Kidney glomerular epithelial cell (primary cell): ENCODE measurements at regions not wholly inside any gene's neighbourhood (a gene's known extent, or its start where the extent isn't known, plus 50 kb on each side); places are given as distances from the start of the nearest gene placed in this dataset.
"Not testable (repeated sequence)": the region's sequence is repeated elsewhere in the genome, so short reads cannot be mapped to it uniquely, and the experiment has no call there.

ENCODE experiments used
- DNase-seq: peaks from one replicate; lab custom pipeline; 2025; lab: John Stamatoyannopoulos, UW

DNA sequence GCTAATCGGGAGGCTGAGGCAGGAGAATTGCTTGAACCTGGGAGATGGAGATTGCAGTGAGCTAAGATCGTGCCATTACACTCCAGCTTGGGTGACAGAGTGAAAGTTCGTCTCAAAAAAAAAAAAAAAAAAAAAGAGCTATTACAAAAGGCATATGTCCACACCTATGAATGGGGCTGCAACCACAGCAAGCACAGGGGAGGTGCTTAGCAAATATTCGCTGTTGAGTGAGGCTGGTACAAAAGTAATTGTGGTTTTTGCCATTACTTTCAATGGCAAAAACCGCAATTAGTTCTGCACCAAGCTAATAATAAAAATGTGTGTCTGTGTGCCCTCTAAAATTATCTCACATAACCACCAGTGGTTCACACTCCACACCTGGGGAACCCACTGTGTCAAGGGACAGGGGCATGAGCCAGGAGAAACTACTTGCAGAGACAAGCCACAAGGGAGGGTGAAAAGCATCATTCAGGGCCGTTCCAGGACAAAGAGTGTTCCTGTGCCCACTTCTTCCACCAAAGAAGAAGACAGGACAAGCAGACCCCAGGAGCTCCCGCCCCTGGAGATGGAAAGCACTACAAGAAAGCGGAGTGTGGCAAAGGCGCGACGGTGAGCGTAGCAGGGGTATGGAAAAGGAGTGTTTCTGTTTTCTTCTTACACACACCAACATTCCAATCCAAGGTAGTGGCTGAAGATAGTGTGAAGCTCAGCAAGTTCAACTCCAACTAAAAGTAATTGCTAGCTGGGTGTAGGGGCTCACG, 84.4 kb upstream of the CNEP1R1 start:
- DNase-seq = no peak

- DNase-seq = no peak
These were observed 80.8 kb upstream of the CNEP1R1 start for GRCh38 chr16:49944221-49944620.

- DNase-seq = no peak
These were observed 76.9 kb upstream of the CNEP1R1 start for GRCh38 chr16:49947907-49948678.

DNA sequence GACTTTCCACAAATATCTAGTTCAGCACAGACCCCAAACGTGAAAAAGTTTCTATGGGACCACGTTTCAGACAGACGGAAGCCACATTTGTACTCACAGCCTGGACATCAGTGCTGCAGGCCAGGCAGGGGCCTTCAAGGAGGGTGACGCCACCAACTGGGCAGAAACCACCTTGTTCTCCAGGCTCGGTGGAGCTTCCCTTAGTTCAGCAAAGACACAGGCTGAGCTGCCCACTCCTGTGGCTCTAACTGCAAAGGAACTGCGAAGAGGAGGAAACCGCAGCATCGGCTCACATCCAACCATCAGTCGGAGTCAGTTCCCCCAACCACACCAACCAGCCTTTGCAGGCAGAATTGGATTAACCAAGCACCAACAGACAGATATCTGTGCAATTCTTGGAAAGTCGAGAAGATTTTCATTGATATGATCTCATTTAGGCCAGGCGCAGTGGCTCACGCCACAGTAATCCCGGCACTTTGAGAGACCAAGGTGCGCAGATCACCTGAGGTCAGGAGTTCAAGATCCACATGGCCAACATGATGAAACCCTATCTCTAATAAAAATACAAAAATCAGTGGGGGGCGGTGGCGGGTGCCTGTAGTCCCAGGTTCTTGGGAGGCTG, 73.3 kb upstream of the CNEP1R1 start:
- no peak for DNase-seq

GRCh38 chr16:49952386-49952785, 72.6 kb upstream of the CNEP1R1 start:
- peak; percentile 14 for DNase-seq

DNA sequence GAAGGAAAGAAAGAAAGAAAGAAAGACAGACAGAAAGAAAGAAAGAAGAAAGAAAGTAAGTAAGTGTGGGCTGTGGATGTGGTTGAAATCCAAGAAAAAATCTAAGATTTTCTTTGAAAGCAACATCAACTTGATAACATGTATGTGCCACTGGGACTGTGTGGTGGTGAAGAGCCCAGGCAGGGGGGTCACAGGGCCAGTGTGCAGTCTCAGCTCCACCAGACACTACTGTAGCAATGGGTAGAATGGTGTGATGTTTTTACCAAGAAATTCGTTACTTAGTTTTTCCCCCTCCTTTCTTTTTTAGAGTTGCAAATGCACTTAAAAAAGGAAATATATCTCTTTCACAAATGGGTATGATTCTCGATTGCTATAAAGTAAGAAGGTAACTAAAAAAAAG, 71.9 kb upstream of the CNEP1R1 start:
- DNase-seq = no peak

DNA sequence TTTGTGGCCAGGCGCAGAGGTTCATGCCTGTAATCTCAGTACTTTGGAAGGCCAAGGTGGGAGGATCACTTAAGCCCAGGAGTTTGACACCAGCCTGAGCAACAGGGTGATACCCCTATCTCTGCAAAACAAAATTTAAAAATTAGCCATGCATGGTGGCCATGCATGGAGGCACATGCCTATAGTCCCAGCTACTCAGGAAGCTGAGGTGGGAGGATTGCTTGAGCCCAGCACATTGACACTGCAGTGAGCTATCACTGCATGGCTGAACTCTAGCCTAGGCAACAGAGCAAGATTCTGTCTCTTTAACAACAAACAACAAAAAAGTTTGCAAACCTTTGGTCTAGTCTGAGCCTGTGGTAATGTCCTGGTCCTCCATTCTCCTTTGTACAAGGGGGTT, 69.2 kb upstream of the CNEP1R1 start:
- no peak for DNase-seq

GRCh38 chr16:49956915-49957314, 68.1 kb upstream of the CNEP1R1 start:
- DNase-seq = no peak

DNA sequence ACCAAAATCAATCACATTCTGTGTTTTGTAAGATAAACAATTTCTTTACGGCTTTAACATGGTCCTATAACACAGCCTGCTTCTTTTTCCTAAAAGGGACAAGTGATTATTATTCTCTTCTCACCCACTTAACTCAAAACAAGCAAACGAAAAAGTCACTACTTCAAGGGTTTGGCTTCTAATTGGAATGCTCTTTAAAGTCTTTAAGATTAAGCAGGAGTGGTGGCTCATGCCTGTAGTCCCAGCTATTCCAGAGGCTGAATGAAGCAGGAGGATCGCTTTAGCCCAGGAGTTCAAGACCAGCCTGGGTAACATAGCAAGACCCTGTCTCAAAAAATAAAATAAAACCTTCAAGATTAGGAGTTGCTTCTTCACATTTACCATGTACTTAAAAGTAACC, 66.6 kb upstream of the CNEP1R1 start:
- no peak for DNase-seq

DNA sequence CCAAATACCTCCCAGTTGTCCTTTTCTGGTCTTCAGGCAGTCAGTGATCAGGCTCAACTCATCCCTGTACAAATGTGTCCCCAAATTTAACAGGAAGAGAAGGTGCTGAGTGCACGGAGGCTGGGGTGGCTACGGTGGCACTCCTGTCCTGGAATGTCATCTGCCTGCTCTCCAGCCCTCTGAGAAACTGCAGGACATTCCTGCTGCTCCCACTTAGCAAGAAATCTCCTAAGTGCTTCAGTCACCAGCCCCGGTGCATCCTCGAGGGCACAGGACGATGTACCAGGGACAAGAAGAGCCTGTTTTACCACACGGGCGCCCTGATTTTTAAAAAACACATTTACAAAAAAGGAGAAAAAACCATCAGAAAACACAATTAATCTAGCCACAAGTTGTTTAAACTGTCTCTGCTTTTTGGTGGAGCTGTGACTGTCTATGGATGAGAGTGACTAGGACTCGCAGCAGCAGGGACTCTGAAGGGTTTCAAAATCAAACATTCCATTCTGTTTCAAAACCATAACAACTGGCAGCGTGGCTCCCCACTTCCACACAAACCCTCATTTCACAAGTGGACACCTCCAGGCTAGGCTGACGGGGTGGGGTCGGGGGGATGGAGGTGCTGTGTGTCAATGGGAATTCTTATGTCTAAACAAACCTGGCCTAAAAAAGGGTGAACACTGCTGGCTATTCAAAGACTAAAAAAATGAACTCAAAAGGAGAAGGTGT, 65.3 kb upstream of the CNEP1R1 start:
- DNase-seq = no peak

GRCh38 chr16:49961089-49961488, 63.9 kb upstream of the CNEP1R1 start:
- no peak for DNase-seq

GRCh38 chr16:49962566-49962965, 62.5 kb upstream of the CNEP1R1 start:
- not testable (repeated sequence) for DNase-seq

DNA sequence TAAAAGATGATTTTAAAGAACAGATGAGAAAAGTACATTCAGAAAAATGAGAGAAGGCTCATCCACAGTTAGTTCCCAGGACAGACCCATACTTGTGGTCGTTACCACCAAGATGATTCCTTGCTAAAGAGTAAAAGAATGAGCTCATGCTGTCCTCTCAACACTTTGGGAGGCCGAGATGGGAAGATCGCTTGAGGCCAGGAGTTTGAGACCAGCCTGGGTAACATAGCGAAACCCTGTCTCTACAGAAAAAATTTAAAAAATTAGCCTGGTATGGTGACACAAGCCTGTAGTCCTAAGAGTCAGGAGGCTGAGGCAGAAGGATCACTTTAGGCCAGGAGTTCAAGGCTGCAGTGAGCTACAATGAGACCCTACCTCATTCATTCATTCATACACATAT, 60.7 kb upstream of the CNEP1R1 start:
- DNase-seq = no peak

GRCh38 chr16:49964973-49965372, 60.1 kb upstream of the CNEP1R1 start:
- no peak for DNase-seq

GRCh38 chr16:49967012-49967559, 57.9 kb upstream of the CNEP1R1 start:
- no peak for DNase-seq

DNA sequence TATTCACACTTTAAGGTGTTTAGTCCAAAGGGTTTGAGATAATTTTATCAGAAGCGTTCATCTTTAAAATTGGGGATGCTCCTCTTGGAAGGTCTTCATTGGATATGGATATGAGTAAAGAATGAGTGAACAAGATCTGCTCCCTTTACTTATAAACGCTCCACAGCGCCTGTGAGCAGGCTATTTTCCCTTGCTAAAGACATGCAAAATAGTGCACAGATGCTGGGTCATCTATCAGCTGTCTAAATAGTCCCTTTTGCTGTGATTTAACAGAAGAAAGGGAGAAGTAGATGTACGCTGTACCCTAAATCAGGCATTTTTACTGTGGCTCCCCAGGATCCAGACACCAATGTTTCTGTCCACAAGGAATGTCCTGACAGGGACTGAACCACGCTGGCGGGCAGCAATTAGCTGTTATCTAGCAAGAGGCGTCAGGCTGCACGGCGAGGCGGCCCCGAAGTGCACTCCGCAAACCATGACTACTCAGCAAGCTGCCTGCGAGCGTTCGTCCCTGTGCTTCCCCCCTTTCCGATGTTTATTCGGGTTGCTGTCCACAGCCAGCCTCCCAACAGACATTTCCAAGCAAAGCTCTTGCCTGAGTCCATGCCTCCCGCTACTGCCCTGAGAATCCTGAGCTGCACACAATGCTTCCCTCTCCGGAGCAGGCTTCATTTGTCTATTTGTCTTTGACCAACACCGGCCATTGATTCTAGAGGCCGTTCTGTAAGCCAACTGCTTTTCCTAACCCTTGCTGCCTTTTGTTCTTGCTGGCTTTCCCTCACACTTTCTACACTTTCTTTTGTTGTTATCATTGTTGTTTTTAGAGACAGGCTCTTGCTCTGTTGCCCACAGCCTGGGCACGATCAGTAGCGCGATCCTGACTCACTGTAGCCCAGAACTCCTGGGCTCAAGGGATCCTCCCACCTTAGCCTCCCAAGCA, 55.7 kb upstream of the CNEP1R1 start:
- DNase-seq = no peak

DNA sequence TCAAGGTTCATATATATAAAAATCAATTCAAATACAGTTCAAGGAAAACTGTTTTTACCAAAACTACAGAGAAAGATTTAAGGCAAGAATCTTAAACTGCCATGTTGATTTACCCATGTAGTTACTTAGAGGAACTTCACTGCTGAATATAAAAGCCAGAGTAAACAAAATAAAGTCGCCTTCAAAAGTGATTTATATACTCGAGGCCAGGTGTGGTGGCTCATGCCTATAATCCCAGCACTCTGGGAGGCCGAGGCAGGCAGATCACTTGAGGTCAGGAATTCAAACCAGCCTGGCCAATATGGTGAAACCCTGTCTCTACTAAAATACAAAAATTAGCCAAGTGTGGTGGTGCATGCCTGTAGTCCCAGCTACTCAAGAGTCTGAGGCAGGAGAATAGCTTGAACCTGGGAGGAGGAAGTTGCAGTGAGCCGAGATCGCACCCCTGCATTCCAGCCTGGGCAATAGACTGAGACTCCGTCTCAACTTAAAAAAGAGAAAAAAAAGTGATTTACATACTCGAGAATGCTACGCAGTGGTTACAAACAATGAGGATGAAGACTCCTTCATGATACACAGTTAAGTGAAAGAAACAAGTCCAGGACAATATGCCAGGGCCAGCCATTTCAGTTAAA, 54.1 kb upstream of the CNEP1R1 start:
- DNase-seq = no peak

- no peak for DNase-seq
These were observed 52.7 kb upstream of the CNEP1R1 start for GRCh38 chr16:49972280-49972679.

DNA sequence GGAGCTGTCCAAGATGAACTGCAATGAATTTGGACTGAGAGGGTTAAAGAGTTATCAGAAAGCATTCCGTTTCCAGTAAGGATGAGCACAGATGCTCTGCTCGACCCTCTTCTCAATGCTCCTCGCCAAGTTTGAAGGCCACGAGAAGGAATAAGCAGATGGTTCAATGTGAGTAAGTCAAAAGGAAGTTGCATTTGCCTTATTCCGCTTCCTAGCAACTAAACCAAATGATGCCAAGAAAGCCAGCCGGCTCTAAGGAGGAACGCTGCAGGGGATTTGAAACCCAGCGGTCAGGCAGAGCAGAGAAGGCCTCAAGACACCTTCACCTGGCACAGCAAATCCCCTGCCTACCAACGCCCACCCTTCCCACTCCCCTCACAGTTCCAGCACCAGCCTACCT, 52.1 kb upstream of the CNEP1R1 start:
- DNase-seq = no peak
